ENCODE measurements at regions not wholly inside any gene's neighbourhood (a gene's known extent, or its start where the extent isn't known, plus 50 kb on each side); places are given as distances from the start of the nearest gene placed in this dataset.

GRCh38 chr15:99481113-99481950 is 84.5 kb upstream of the MEF2A start:
- TF ChIP-seq, protein P1, sequence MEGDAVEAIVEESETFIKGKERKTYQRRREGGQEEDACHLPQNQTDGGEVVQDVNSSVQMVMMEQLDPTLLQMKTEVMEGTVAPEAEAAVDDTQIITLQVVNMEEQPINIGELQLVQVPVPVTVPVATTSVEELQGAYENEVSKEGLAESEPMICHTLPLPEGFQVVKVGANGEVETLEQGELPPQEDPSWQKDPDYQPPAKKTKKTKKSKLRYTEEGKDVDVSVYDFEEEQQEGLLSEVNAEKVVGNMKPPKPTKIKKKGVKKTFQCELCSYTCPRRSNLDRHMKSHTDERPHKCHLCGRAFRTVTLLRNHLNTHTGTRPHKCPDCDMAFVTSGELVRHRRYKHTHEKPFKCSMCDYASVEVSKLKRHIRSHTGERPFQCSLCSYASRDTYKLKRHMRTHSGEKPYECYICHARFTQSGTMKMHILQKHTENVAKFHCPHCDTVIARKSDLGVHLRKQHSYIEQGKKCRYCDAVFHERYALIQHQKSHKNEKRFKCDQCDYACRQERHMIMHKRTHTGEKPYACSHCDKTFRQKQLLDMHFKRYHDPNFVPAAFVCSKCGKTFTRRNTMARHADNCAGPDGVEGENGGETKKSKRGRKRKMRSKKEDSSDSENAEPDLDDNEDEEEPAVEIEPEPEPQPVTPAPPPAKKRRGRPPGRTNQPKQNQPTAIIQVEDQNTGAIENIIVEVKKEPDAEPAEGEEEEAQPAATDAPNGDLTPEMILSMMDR (IDR thresholded peaks at IDR 0.05; ENCODE audit: extremely low read depth, missing control alignments), result no peak
- no peak for DNase-seq (ENCODE audit: low spot score)

GRCh38 chr15:99481951-99482230 is 83.9 kb upstream of the MEF2A start:
- TF ChIP-seq, protein P1 (IDR thresholded peaks at IDR 0.05; ENCODE audit: extremely low read depth, missing control alignments), result no peak
- DNase-seq (ENCODE audit: low spot score), result no peak

DNA sequence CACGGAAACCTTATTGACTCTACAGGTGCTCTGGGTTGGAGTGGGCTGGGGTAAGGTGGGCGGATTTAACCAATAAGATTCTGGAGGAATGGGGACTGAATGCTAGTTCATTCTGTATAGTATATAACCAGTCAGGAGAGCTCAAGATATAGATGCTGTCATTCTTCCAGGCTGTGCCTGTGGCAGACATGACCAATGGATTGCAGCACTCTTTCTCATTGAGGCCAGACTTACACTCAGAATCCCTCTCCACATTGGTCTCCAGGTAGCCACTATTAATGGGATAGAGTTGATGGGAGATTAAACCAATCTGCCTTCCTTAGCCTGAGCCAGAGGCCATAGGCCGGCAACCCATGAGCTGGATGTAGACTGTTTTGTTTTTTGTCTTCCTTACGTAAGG is 82.8 kb upstream of the MEF2A start:
- TF ChIP-seq, protein P1 (IDR thresholded peaks at IDR 0.05; ENCODE audit: extremely low read depth, missing control alignments), result no peak

GRCh38 chr15:99485153-99485961 is 80.4 kb upstream of the MEF2A start:
- DNase-seq (ENCODE audit: low spot score), result no peak
- TF ChIP-seq, protein P1 (IDR thresholded peaks at IDR 0.05; ENCODE audit: extremely low read depth, missing control alignments), result no peak

More for the DNA sequence above, 82.8 kb upstream of the MEF2A start:
- no peak for DNase-seq (ENCODE audit: low spot score)

GRCh38 chr15:99485992-99486370 is 79.8 kb upstream of the MEF2A start:
- TF ChIP-seq, protein P1 (IDR thresholded peaks at IDR 0.05; ENCODE audit: extremely low read depth, missing control alignments), result no peak
- no peak for DNase-seq (ENCODE audit: low spot score)

DNA sequence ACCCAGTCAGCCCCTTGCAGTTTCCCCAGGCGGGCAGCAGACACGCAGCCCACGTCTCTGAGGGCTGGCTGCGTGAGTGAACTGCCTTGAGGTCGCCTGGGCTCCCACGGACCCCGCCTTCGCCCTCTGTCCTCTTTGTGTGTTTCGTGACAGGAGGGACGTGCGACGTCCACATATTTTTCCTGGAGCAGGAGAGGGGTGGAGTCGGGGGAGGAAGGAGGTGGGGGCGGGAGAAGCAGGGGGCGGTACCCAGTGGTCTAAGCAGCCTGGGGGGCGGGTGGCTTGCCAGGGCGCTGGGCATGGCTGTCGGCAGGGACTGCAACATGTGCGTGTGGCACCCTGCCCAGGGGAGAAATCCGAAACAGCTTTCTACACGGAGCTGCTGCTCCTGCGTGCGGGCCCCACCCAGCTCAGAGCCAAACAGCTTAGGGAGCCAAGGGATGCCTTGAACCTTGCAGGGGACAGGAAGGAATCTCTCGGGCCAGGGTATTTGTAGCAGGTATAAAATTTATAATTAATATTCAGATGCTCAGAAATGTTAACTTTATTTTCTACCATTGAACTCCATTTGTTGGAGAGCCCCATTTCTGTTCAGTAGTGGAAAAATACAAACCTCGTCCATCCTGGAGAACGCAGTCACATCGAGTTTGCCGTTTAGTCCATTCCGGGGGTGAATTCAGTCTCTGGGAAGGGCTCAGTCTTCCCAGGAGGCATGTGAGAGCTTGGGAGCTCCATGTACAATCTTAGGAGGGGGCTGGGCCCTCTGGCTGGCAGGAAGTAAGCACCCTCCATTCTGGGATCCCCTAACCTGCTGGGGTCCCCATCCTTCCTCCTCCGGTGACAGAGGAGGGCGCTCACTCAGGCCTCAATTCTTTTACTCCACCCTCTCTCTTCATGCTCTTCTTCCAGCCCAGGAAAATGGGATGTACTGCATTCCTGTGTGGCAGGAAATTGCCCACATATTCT is 79.1 kb upstream of the MEF2A start:
- no peak for DNase-seq (ENCODE audit: low spot score)
- TF ChIP-seq, protein P1 (IDR thresholded peaks at IDR 0.05; ENCODE audit: extremely low read depth, missing control alignments), result no peak
